SK-N-SH (cell line): ENCODE measurements at regions not wholly inside any gene's neighbourhood (a gene's known extent, or its start where the extent isn't known, plus 50 kb on each side); places are given as distances from the start of the nearest gene placed in this dataset.

Experiments used
- CTCF ChIA-PET: fragments of 300-600, 350-600 bp; formaldehyde crosslinking; extraction: SDS; loops from one replicate; lab custom pipeline; 2021; lab: Yijun Ruan, JAX
- POLR2A ChIA-PET: fragments of 350-600 bp; sonication (Branson Sonifier 250); formaldehyde crosslinking; extraction: SDS; loops from one replicate; lab custom pipeline; 2020; ENCODE audit warnings: antibody characterized with exemption, inconsistent platforms; lab: Yijun Ruan, JAX
- DNase-seq: peaks from one replicate; pipeline ENCODE4 v3.0.0; 2012
- H2AFZ ChIP-seq: fragments of 200-600 bp; sonication (generic); 2 replicates; pipeline ENCODE4 v1.8.1; 2016; ENCODE audit warnings: antibody characterized with exemption, mild to moderate bottlenecking, low read depth
- H3F3A ChIP-seq: fragments of 200-600 bp; sonication (generic); replicated peaks from 2 replicates; pipeline ENCODE3; 2016; ENCODE audit warnings: antibody characterized with exemption, mild to moderate bottlenecking; ENCODE audit not compliant: insufficient read depth
- H3K27ac ChIP-seq, 2 experiments: fragments of 200-500 bp in 1 of 2; fragments of 200-600 bp in 1 of 2; sonication (Bioruptor generic) in 1 of 2; sonication (generic), shearing (Covaris generic) in 1 of 2; 2 replicates each; pipeline versions ENCODE4 v1.5.1 to v1.6.1; 2014 to 2016; ENCODE audit warnings: low read depth in 2 of 2, inconsistent platforms in 1 of 2, low read length in 1 of 2, mild to moderate bottlenecking in 1 of 2, mixed read lengths in 1 of 2
- H3K27me3 ChIP-seq: fragments of 200-600 bp; sonication (generic), shearing (Covaris generic); 2 replicates; pipeline ENCODE4 v1.6.1; 2016; ENCODE audit warnings: mixed run types; ENCODE audit not compliant: insufficient read depth
- H3K36me3 ChIP-seq, 2 experiments: fragments of 200-500 bp in 1 of 2; fragments of 200-600 bp in 1 of 2; sonication (Bioruptor generic) in 1 of 2; sonication (generic) in 1 of 2; replicated peaks in 1 of 2; 2 replicates each; pipeline versions ENCODE3 to v1.5.1; 2014 to 2016; ENCODE audit warnings: low read length in 1 of 2, mild to moderate bottlenecking in 1 of 2; ENCODE audit not compliant: insufficient read depth in 2 of 2, control insufficient read depth in 1 of 2
- H3K4me1 ChIP-seq, 2 experiments: fragments of 200-500 bp in 1 of 2; fragments of 200-600 bp in 1 of 2; sonication (Bioruptor generic) in 1 of 2; sonication (generic), shearing (Covaris generic) in 1 of 2; 2 replicates each; pipeline versions ENCODE4 v1.5.1 to v1.6.1; 2014 to 2016; ENCODE audit warnings: low read depth in 1 of 2, low read length in 1 of 2, mixed run types in 1 of 2; ENCODE audit not compliant: insufficient read depth in 2 of 2, control insufficient read depth in 1 of 2
- H3K4me2 ChIP-seq: fragments of 200-600 bp; sonication (generic), shearing (Covaris generic); 2 replicates; pipeline ENCODE4 v1.6.1; 2017; ENCODE audit warnings: mixed run types
- H3K4me3 ChIP-seq, 2 experiments: fragments of 200-500 bp in 1 of 2; fragments of 200-600 bp in 1 of 2; sonication (Bioruptor generic) in 1 of 2; sonication (generic), shearing (Covaris generic) in 1 of 2; 2 replicates each; pipeline versions ENCODE4 v1.5.1 to v1.8.1; 2014 to 2016; ENCODE audit warnings: low read depth in 2 of 2, inconsistent platforms in 1 of 2, low read length in 1 of 2, mild to moderate bottlenecking in 1 of 2, mixed read lengths in 1 of 2, moderate library complexity in 1 of 2
- H3K79me2 ChIP-seq: fragments of 200-600 bp; sonication (generic); 2 replicates; pipeline ENCODE4 v1.8.1; 2017; ENCODE audit warnings: mild to moderate bottlenecking; ENCODE audit not compliant: insufficient read depth
- H3K9ac ChIP-seq: fragments of 200-600 bp; sonication (generic); 2 replicates; pipeline ENCODE4 v1.6.1; 2017; ENCODE audit warnings: mixed run types
- H3K9me2 ChIP-seq: fragments of 200-600 bp; sonication (generic); 2 replicates; pipeline ENCODE4 v1.6.1; 2017; ENCODE audit warnings: mixed run types
- H3K9me3 ChIP-seq: fragments of 200-600 bp; sonication (generic); 2 replicates; pipeline ENCODE4 v1.6.1; 2017; ENCODE audit warnings: mixed run types, mild to moderate bottlenecking, moderate library complexity
- H4K20me1 ChIP-seq: fragments of 200-600 bp; sonication (generic); 2 replicates; pipeline ENCODE4 v1.6.1; 2017; ENCODE audit warnings: mild to moderate bottlenecking, mixed run types; ENCODE audit not compliant: insufficient read depth
- CTCF ChIP-seq: fragments of 200-600 bp; sonication (generic); IDR thresholded peaks from 2 replicates; pipeline ENCODE4 v1.6.1; 2017; ENCODE audit warnings: antibody characterized with exemption, mild to moderate bottlenecking, moderate library complexity
- ELF1 ChIP-seq: IDR thresholded peaks from 2 replicates; pipeline ENCODE4 v1.4.0; 2012
- EZH2phosphoT487 ChIP-seq: fragments of 200-600 bp; sonication (generic); IDR thresholded peaks from 2 replicates; pipeline ENCODE4 v1.6.1; 2017; ENCODE audit warnings: low read depth, mixed run types, mild to moderate bottlenecking, antibody characterized with exemption, moderate library complexity, borderline replicate concordance
- FOSL2 ChIP-seq: IDR thresholded peaks from 2 replicates; pipeline ENCODE4 v1.4.0; 2012; ENCODE audit warnings: low read depth, mild to moderate bottlenecking, moderate library complexity, borderline replicate concordance
- FOXM1 ChIP-seq: IDR thresholded peaks from 2 replicates; pipeline ENCODE4 v1.4.0; 2012; ENCODE audit warnings: low read depth, mild to moderate bottlenecking
- MAX ChIP-seq: IDR thresholded peaks from 2 replicates; pipeline ENCODE4 v1.4.0; 2012; ENCODE audit warnings: low read depth
- MXI1 ChIP-seq: IDR thresholded peaks from 2 replicates; pipeline ENCODE4 v1.6.1; 2012; ENCODE audit warnings: mild to moderate bottlenecking, low read depth, low read length, improper control_type of control experiment
- NRF1 ChIP-seq: IDR thresholded peaks from 2 replicates; pipeline ENCODE4 v1.6.1; 2012; ENCODE audit warnings: low read depth, mild to moderate bottlenecking, low read length
- PBX3 ChIP-seq: IDR thresholded peaks from 2 replicates; pipeline ENCODE4; 2012
- RAD21 ChIP-seq: IDR thresholded peaks from 2 replicates; pipeline ENCODE4 v1.6.1; 2012; ENCODE audit warnings: mild to moderate bottlenecking, low read length
- RCOR1 ChIP-seq: fragments of 150-350 bp; IDR thresholded peaks from 2 replicates; pipeline ENCODE4 v1.6.1; 2017; ENCODE audit warnings: antibody characterized with exemption, low read length
- REST ChIP-seq: IDR thresholded peaks from 2 replicates; pipeline ENCODE4 v1.6.1; 2012; ENCODE audit warnings: mild to moderate bottlenecking, low read depth, low read length, moderate library complexity
- RXRA ChIP-seq: IDR thresholded peaks from 2 replicates; pipeline ENCODE4 v1.4.0; 2012; ENCODE audit warnings: low read depth, mild to moderate bottlenecking, borderline replicate concordance
- SIN3A ChIP-seq: IDR thresholded peaks from 2 replicates; pipeline ENCODE4 v1.6.1; 2012; ENCODE audit warnings: low read depth, mild to moderate bottlenecking, low read length, moderate library complexity, borderline replicate concordance
- SMC3 ChIP-seq: IDR thresholded peaks from 2 replicates; pipeline ENCODE4 v1.6.1; 2012; ENCODE audit warnings: low read depth, low read length, improper control_type of control experiment
- TAF1 ChIP-seq: IDR thresholded peaks from 2 replicates; pipeline ENCODE4 v1.6.1; 2012; ENCODE audit warnings: low read depth, mild to moderate bottlenecking, low read length, moderate library complexity, borderline replicate concordance
- USF1 ChIP-seq: IDR thresholded peaks from 2 replicates; pipeline ENCODE4 v1.4.0; 2012; ENCODE audit warnings: low read depth, borderline replicate concordance
- YY1 ChIP-seq: IDR thresholded peaks from 2 replicates; pipeline ENCODE4 v1.4.0; 2012; ENCODE audit warnings: low read depth, mild to moderate bottlenecking
- WGBS: methylation state at CpG from one replicate; pipeline ENCODE4 v1.1.6; 2017; ENCODE audit warnings: low lambda C conversion rate; 5-methylcytosine and 5-hydroxymethylcytosine counted together

GRCh38 chr3:30112411-30112810 is 494.0 kb upstream of the TGFBR2 start:
- Histone ChIP-seq H3K9me2 (no peaks in the 10 kb centered on the region), H3K27me3 (no peaks in the 10 kb centered on the region), H3K4me3 (no peak overlapping the region), H3K9me3 (no peaks in the 10 kb centered on the region), H3K4me2 (no peak overlapping the region), H3K79me2 (no peaks in the 10 kb centered on the region), H2AFZ (peak overlapping the region; percentile 66; the same call in 1 of the 2 replicates), H3K4me1 (peaks cover 0 to 19% of the 10 kb centered on the region in 2 experiments; a peak in 2 of 4 replicates), H3K9ac (no peak overlapping the region), H3K27ac (no peak overlapping the region), H3F3A (no peaks in the 10 kb centered on the region), H3K36me3 (no peaks in the 10 kb centered on the region), H4K20me1 (no peaks in the 10 kb centered on the region)
- WGBS = 69% methylated on average over 1 of the region's 1 CpG
- TF ChIP-seq USF1 (no peak), YY1 (no peak), REST (no peak), CTCF (no peak), RCOR1 (no peak), SIN3A (no peak), PBX3 (no peak), RAD21 (no peak), RXRA (no peak), NRF1 (no peak), SMC3 (no peak), MAX (no peak), FOSL2 (no peak), ELF1 (no peak), EZH2phosphoT487 (no peak), FOXM1 (no peak), MXI1 (no peak), TAF1 (no peak)
- ChIA-PET POLR2A (no interaction called here), CTCF (no interaction called here)
- DNase-seq = no peak
